ENCODE measurements at regions not wholly inside any gene's neighbourhood (a gene's known extent, or its start where the extent isn't known, plus 50 kb on each side); places are given as distances from the start of the nearest gene placed in this dataset.

GRCh38 chr2:66323406-66323805, 111.5 kb upstream of the MEIS1 start:
- no peak for TF ChIP-seq CTCF (IDR thresholded peaks at IDR 0.05; ENCODE audit: insufficient read depth, low read length, poor library complexity, severe bottlenecking)
- TF ChIP-seq EZH2phosphoT487 (conservative IDR thresholded peaks at IDR 0.05; ENCODE audit: low read length): no peak
